CD14-positive monocyte (primary cell): ENCODE measurements at regions not wholly inside any gene's neighbourhood (a gene's known extent, or its start where the extent isn't known, plus 50 kb on each side); places are given as distances from the start of the nearest gene placed in this dataset.

Experiments used
- DNase-seq, 3 donors: peaks; one replicate each; pipeline ENCODE4 v3.0.0-alpha.2; 2011 to 2022
- H2AFZ ChIP-seq: 2 replicates; pipeline ENCODE4 v1.6.0; 2012; ENCODE audit warnings: mild to moderate bottlenecking, low read depth, low read length, inconsistent platforms; ENCODE audit not compliant: insufficient read depth, poor library complexity, severe bottlenecking
- H3K27ac ChIP-seq, 2 donors: 1 replicate in 1 of 2; 2 replicates in 1 of 2; pipeline ENCODE4 v1.5.1; 2012 to 2013; ENCODE audit warnings: low read length in 2 of 2, control low read depth in 1 of 2, inconsistent platforms in 1 of 2, low read depth in 1 of 2, mild to moderate bottlenecking in 1 of 2
- H3K27me3 ChIP-seq, 2 donors: one replicate each; pipeline versions ENCODE4 v1.6.0 to v1.6.1; 2011 to 2013; ENCODE audit warnings: low read length in 2 of 2; ENCODE audit not compliant: control insufficient read depth in 2 of 2, insufficient read depth in 2 of 2
- H3K36me3 ChIP-seq, 2 donors: replicated peaks in 1 of 2; 1 replicate in 1 of 2; 2 replicates in 1 of 2; pipeline versions ENCODE4 v1.5.1 to v1.6.1; 2012 to 2013; ENCODE audit warnings: low read length in 2 of 2, control low read depth in 1 of 2, inconsistent platforms in 1 of 2, mild to moderate bottlenecking in 1 of 2; ENCODE audit not compliant: insufficient read depth in 2 of 2, control insufficient read depth in 1 of 2
- H3K4me1 ChIP-seq, 2 donors: 1 replicate in 1 of 2; 2 replicates in 1 of 2; pipeline versions ENCODE4 v1.5.1 to v1.6.1; 2012 to 2013; ENCODE audit warnings: low read length in 2 of 2, control low read depth in 1 of 2, inconsistent platforms in 1 of 2, mild to moderate bottlenecking in 1 of 2, moderate library complexity in 1 of 2; ENCODE audit not compliant: insufficient read depth in 2 of 2, control insufficient read depth in 1 of 2
- H3K4me2 ChIP-seq: replicated peaks from 2 replicates; pipeline ENCODE3; 2012; ENCODE audit warnings: low read length, moderate library complexity, mild to moderate bottlenecking; ENCODE audit not compliant: poor library complexity, severe bottlenecking; ENCODE audit errors: extremely low read depth
- H3K4me3 ChIP-seq, 3 experiments: fragments of 200-600 bp in 1 of 3; sonication (generic) in 1 of 3; replicated peaks in 1 of 3; 1 replicate in 2 of 3; 2 replicates in 1 of 3; pipeline ENCODE4 v1.5.1; 2011 to 2013; ENCODE audit warnings: low read length in 3 of 3, mild to moderate bottlenecking in 3 of 3, control low read depth in 2 of 3, low read depth in 2 of 3, inconsistent platforms in 1 of 3, moderate library complexity in 1 of 3
- H3K79me2 ChIP-seq: 2 replicates; pipeline ENCODE4 v1.6.0; 2012; ENCODE audit warnings: mild to moderate bottlenecking, control low read depth, inconsistent platforms, low read length, moderate library complexity; ENCODE audit not compliant: insufficient read depth
- H3K9ac ChIP-seq: 2 replicates; pipeline ENCODE4 v1.6.0; 2017; ENCODE audit warnings: low read length, mild to moderate bottlenecking; ENCODE audit not compliant: insufficient read depth, poor library complexity, severe bottlenecking
- H3K9me3 ChIP-seq, 2 donors: replicated peaks in 1 of 2; 1 replicate in 1 of 2; 2 replicates in 1 of 2; pipeline versions ENCODE4 v1.5.1 to v1.6.1; 2012 to 2013; ENCODE audit warnings: low read length in 2 of 2, control low read depth in 1 of 2; ENCODE audit not compliant: control insufficient read depth in 1 of 2, insufficient read depth in 1 of 2
- H4K20me1 ChIP-seq: 2 replicates; pipeline ENCODE4 v1.6.0; 2012; ENCODE audit warnings: mild to moderate bottlenecking, low read length, control low read depth, moderate library complexity; ENCODE audit not compliant: insufficient read depth
- H3K27ac Mint-ChIP-seq, 7 donors: one replicate each; pipeline ENCODE4 v1.8.0; 2020; ENCODE audit warnings: mild to moderate bottlenecking in 7 of 7, mixed read lengths in 7 of 7, moderate library complexity in 6 of 7, inconsistent platforms in 2 of 7
- H3K27me3 Mint-ChIP-seq, 3 donors: one replicate each; pipeline ENCODE4 v1.8.0; 2021 to 2022; ENCODE audit warnings: low read depth in 3 of 3, mild to moderate bottlenecking in 3 of 3, mixed read lengths in 3 of 3, moderate library complexity in 3 of 3, inconsistent platforms in 1 of 3
- H3K36me3 Mint-ChIP-seq, 2 donors: one replicate each; pipeline ENCODE4 v1.8.0; 2020; ENCODE audit warnings: mixed read lengths in 2 of 2, inconsistent platforms in 1 of 2, mild to moderate bottlenecking in 1 of 2
- H3K4me1 Mint-ChIP-seq: one replicate; pipeline ENCODE4 v1.8.0; 2020; ENCODE audit warnings: mild to moderate bottlenecking, mixed read lengths
- H3K4me3 Mint-ChIP-seq, 2 donors: one replicate each; pipeline ENCODE4 v1.8.0; 2020; ENCODE audit warnings: mild to moderate bottlenecking in 2 of 2, mixed read lengths in 2 of 2, moderate library complexity in 1 of 2
- H3K9me3 Mint-ChIP-seq, 7 donors: one replicate each; pipeline ENCODE4 v1.8.0; 2020 to 2022; ENCODE audit warnings: mixed read lengths in 7 of 7, mild to moderate bottlenecking in 6 of 7, moderate library complexity in 6 of 7, inconsistent platforms in 2 of 7
- WGBS: methylation state at CpG from one replicate; pipeline ENCODE4 v1.1.5; 2013; ENCODE audit warnings: missing lambda C conversion rate; ENCODE audit not compliant: insufficient coverage; 5-methylcytosine and 5-hydroxymethylcytosine counted together
- intact Hi-C, 2 donors: fragments of 100-400 bp; cut with micrococcal nuclease; formaldehyde crosslinking; loops; one replicate each; pipeline versions ENCODE4 v1.15.0 to v1.15.1; 2023
- TF ChIP-seq, protein P1 (sequence below): fragments of 200-600 bp; IDR thresholded peaks from one replicate; pipeline ENCODE4 v1.8.0; 2022; ENCODE audit warnings: antibody characterized with exemption, mild to moderate bottlenecking

DNA sequence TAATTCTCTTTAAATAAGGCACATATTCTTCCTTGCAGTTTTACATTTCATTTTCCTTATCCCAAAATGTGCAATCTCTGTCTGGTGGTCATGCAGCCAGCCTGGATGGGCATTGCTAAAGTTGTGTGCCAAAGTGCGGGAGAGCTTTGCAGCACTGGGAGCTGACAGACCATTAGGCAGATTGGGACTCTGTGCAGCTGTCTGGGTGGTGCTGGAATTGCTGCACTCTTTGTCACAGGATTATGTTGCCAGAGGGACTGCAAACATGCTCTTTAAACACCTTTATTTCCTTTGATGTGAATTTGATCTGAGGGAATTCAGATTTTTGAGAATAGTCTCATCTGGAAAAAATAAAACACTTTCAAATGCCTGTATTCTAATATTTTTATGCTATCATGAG, 956.2 kb upstream of the DIAPH2 start:
- Mint-ChIP-seq H3K27ac (no peak overlapping the region), H3K4me1 (no peaks in the 10 kb centered on the region), H3K36me3 (no peaks in the 10 kb centered on the region), H3K4me3 (no peak overlapping the region), H3K27me3 (no peaks in the 10 kb centered on the region), H3K9me3 (no peaks in the 10 kb centered on the region)
- Histone ChIP-seq H3K27ac (no peak overlapping the region), H3K79me2 (no peaks in the 10 kb centered on the region), H3K4me1 (no peaks in the 10 kb centered on the region), H3K27me3 (no peaks in the 10 kb centered on the region), H3K9ac (no peak overlapping the region), H2AFZ (no peak overlapping the region), H4K20me1 (no peaks in the 10 kb centered on the region), H3K4me2 (no peak overlapping the region), H3K36me3 (no peaks in the 10 kb centered on the region), H3K4me3 (no peak overlapping the region), H3K9me3 (no peaks in the 10 kb centered on the region)
- DNase-seq: no peak
- WGBS: 100% methylated on average over 1 of the region's 1 CpG
- intact Hi-C loops: no loop called here
- TF ChIP-seq, protein P1, sequence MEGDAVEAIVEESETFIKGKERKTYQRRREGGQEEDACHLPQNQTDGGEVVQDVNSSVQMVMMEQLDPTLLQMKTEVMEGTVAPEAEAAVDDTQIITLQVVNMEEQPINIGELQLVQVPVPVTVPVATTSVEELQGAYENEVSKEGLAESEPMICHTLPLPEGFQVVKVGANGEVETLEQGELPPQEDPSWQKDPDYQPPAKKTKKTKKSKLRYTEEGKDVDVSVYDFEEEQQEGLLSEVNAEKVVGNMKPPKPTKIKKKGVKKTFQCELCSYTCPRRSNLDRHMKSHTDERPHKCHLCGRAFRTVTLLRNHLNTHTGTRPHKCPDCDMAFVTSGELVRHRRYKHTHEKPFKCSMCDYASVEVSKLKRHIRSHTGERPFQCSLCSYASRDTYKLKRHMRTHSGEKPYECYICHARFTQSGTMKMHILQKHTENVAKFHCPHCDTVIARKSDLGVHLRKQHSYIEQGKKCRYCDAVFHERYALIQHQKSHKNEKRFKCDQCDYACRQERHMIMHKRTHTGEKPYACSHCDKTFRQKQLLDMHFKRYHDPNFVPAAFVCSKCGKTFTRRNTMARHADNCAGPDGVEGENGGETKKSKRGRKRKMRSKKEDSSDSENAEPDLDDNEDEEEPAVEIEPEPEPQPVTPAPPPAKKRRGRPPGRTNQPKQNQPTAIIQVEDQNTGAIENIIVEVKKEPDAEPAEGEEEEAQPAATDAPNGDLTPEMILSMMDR: no peak

DNA sequence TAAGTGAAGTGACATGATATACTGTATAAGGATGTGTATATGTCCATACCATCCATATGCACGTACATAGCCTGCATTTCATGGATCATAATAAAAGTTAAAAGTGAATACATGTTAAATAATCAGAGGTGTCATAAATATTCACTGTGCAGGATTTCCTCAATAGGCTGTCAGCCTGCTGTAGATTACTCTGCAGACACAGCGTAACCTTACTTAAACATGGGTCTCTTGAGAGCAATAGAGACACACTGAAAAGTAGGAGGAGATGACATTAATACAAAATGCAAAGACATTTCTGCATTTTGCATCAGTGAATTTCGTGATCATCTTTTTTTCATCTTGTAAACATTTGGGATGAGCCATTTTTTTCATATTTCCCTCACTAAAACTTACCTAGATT, 955.2 kb upstream of the DIAPH2 start:
- TF ChIP-seq, protein P1: no peak
- no peaks in the 10 kb centered on the region for H3K4me1 ChIP-seq

More for the DNA sequence above, 955.2 kb upstream of the DIAPH2 start:
- no peaks in the 10 kb centered on the region for H3K27me3 Mint-ChIP-seq
- Histone ChIP-seq H3K9me3 (no peaks in the 10 kb centered on the region), H3K27ac (no peak overlapping the region), H3K79me2 (no peaks in the 10 kb centered on the region), H3K4me3 (no peak overlapping the region), H3K4me2 (no peak overlapping the region), H2AFZ (no peak overlapping the region), H3K9ac (no peak overlapping the region), H4K20me1 (no peaks in the 10 kb centered on the region), H3K27me3 (no peaks in the 10 kb centered on the region), H3K36me3 (no peaks in the 10 kb centered on the region)
- H3K27ac Mint-ChIP-seq: no peak overlapping the region
- DNase-seq: no peak
- H3K4me1 Mint-ChIP-seq: no peaks in the 10 kb centered on the region
- H3K4me3 Mint-ChIP-seq: no peak overlapping the region
- no CpG with 5 or more reads among the region's 3 CpGs for whole genome bisulfite sequencing
- H3K36me3 Mint-ChIP-seq: no peaks in the 10 kb centered on the region
- H3K9me3 Mint-ChIP-seq: no peaks in the 10 kb centered on the region
- intact Hi-C loops: no loop called here
